ENCODE measurements at regions not wholly inside any gene's neighbourhood (a gene's known extent, or its start where the extent isn't known, plus 50 kb on each side); places are given as distances from the start of the nearest gene placed in this dataset.
"Not testable (repeated sequence)": the region's sequence is repeated elsewhere in the genome, so short reads cannot be mapped to it uniquely, and the experiment has no call there.

- DNase-seq (ENCODE audit: low spot score), result no peak
Measured at GRCh38 chr14:38973083-38973700, 129.8 kb downstream of the SEC23A start.

- no peak for DNase-seq (ENCODE audit: low spot score)
Measured at GRCh38 chr14:38972511-38972910, 130.5 kb downstream of the SEC23A start.

- no peak for DNase-seq (ENCODE audit: low spot score)
Measured at GRCh38 chr14:38971258-38971921, 131.6 kb downstream of the SEC23A start.

DNA sequence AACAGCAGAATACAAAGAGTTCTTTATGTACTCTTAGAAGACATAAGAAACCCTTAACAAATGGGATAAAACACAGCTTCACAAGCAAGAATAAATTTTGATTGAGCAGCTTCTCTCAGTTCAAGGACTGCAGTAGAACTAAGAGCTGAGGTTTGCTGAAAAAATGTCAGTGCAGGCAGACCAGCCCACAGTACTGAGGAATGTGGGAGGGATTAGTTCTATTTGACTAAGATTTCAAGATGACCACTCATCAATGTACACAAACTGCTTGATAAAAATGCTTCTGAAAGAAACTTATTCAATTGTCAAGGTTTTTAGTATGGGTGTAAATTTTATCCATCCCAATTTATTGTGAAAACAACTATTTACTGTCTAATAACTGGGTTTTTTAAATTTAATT lies 138.4 kb downstream of the SEC23A start:
- no peak for DNase-seq (ENCODE audit: low spot score)

DNA sequence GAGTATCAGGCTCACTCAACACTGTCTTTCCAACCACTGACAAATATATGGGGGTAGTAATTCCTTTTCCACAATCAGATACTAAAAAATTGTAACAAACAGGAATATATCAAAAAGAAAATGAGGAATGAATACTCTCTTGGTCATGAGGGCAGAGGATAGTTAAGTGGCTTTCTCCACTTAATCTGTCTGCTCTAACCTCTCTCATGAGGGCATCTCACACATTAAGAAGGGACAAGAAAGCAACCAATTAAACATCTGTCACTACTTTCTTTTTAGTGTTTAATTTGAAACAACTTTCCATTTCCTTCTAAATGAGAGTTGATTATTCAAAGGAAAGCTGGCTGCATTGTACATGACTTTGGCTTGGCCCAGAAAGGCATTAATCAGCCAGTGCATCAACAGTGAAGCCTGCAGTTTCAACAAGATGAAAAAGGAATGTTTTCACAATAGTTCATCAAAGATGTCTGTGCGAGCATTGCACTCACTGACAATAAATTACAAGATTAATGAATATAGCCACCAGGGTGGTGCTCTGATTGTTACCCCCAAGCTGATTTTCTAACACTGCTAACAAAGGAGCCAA lies 142.0 kb downstream of the SEC23A start:
- no peak for DNase-seq (ENCODE audit: low spot score)

DNA sequence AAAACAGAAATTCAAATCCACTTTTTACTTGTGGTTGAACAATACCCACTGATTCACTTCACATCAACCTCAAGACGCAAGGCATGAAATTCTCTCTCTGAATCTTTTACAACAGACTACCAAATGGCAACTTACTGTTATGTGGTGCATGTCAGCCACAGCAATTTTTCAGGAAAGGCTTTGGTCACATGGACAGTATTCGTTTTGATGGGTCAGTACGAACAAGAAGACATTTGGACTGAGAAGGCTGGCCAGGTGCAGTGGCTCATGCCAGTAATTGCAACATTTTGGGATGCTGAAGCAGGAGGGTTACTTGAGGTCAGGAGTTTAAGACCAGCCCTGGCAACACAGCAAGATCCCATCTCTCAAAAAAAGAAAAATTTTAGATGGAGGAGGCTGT lies 144.0 kb downstream of the SEC23A start:
- no peak for DNase-seq (ENCODE audit: low spot score)

DNA sequence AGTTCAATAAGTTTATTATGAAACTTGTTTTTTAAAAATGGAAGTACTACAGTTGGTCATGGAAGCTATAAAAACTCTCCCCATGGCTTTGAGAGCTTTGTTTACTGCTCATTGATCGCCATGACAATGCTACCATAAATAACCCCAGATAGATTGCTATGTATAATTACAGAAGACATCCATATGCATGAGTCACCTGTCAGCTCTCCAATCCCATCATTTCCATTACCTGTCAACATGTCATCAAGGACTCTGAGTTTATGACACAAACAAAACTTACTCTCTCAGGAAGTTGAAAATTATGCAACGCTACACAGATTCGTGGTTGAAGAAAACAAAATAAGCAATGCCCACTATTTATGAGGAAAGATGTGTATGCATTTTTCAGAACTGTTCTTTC lies 144.4 kb downstream of the SEC23A start:
- no peak for DNase-seq (ENCODE audit: low spot score)

GRCh38 chr14:38951451-38951850 lies 151.6 kb downstream of the SEC23A start:
- no peak for DNase-seq (ENCODE audit: low spot score)

DNA sequence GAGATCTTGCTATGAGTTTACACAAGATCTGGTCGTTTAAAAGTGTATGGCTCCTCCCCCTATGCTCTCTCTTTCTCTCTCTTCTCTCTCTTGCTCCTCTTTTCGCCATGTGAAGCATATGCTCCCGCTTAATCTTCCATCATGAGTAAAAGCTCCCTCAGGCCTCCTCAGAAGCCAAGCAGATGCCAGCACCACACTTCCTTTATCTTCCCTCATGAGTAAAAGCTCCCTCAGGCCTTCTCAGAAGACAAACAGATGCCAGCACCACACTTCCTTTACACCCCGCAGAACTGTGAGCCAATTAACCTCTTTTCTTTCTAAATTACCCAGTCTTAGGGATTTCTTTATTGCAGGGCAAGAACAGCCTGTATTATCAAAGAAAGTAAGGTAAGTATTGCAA lies 152.4 kb downstream of the SEC23A start:
- DNase-seq (ENCODE audit: low spot score), result no peak

- DNase-seq (ENCODE audit: low spot score), result no peak
Measured at GRCh38 chr14:38948576-38948975, 154.5 kb downstream of the SEC23A start.

- DNase-seq (ENCODE audit: low spot score), result no peak
Measured at GRCh38 chr14:38948171-38948570, 154.9 kb downstream of the SEC23A start.

- no peak for DNase-seq (ENCODE audit: low spot score)
Measured at GRCh38 chr14:38947343-38947742, 155.7 kb downstream of the SEC23A start.

DNA sequence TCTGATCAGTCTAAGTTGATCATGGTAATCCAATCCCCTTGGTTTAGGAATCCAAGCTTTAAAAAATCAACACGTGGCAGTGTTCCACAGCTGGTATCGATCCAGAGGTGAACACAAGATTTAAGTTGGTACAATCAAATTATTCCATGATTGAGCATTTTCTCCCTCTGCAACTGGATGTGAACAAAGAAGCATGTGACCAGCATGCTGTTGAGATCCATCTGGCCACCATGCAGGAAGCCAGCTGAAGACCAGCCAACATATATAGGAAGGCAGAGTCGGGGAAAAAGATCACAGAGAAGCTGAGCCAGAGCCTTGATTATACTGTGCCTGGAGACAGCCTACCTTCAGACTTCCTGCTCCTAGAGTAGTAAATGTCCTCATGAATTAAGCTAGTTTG lies 158.3 kb downstream of the SEC23A start:
- DNase-seq (ENCODE audit: low spot score), result no peak

GRCh38 chr14:38941488-38941887 lies 161.5 kb downstream of the SEC23A start:
- DNase-seq (ENCODE audit: low spot score), result no peak

GRCh38 chr14:38932653-38933000 lies 170.4 kb downstream of the SEC23A start:
- DNase-seq (ENCODE audit: low spot score), result not testable (repeated sequence)

DNA sequence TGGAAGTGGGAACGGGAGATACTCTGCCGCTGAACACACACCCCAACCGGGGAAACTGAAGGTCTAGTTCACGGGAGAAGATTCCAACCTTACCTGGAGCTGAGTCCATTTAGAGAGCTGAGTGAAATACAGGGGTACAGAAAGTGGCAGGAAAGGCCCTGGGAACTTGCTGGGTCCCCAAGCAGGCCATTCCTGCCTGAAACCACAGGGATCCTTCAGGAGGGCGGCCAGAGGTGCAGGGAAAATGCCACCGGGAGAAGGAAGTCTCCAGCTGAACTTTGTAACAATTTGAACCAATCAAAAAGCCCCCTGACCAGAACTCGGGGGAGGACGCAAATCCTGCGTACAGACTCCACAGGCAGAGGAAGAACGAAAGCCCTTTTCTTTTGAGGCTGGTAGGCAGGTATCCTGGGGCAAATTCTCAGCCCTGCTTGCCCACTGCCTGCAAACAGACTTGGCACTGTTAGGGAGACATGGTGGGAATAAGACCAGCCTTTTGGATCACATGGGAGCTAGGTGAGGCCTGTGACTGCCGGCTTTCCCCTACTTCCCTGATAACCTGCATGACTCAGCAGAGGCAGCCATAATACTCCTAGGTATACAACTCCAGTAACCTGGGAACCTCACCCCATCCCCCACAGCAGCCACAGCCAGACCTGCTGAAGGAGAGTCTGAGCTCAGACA lies 170.9 kb downstream of the SEC23A start:
- DNase-seq (ENCODE audit: low spot score), result no peak

DNA sequence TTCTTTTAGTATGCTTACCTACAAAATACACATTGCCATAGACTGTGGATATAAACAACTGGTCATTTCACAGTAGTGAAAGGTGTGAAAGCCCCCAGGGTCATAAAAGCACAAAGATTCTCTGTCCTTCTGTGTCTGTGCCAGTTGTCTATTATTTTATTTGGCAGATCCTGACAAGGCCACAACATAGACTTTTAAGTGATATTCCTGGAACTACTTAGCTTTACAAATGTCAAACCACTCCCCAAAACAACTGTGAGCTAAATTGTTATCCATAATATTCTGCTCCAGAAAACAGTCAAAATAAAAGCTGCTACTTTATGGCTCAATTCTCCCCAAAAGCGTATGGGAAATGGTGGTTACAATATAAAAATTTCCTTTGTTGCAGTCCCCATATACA lies 172.1 kb downstream of the SEC23A start:
- no peak for DNase-seq (ENCODE audit: low spot score)

- no peak for DNase-seq (ENCODE audit: low spot score)
Measured at GRCh38 chr14:38930022-38930421, 173.0 kb downstream of the SEC23A start.

- DNase-seq (ENCODE audit: low spot score), result no peak
Measured at GRCh38 chr14:38929416-38929815, 173.6 kb downstream of the SEC23A start.

DNA sequence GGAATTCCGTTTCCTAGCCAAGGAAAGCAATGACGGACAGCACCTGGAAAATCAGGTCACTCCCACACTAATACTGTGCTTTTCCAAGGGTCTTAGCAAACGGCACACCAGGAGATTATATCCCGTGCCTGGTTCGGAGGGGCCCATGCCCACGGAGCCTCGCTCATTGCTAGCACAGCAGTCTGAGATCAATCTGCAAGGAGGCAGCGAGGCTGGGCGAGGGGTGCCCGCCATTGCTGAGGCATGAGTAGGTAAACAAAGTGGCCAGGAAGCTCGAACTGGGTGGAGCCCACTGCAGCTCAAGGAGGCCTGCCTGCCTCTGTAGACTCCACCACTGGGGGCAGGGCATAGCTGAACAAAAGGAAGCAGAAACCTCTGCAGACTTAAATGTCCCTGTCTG lies 181.1 kb downstream of the SEC23A start:
- not testable (repeated sequence) for DNase-seq (ENCODE audit: low spot score)

DNA sequence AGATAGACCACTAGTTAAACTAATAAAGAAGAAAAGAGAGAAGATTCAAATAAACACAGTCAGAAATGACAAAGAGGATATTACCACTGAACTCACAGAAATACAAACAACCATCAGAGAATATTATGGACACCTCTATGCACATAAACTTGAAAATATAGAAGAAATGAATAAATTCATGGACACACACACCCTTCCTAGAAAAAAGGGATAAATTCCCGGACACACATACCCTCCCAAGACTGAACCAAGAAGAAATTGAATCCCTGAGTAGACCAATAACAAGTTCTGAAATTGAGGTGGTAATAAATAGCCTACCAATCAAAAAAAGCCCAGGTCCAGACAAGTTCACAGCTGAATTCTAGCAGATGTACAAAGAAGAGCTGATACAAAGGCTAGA lies 187.9 kb downstream of the SEC23A start:
- no peak for DNase-seq (ENCODE audit: low spot score)

DNA sequence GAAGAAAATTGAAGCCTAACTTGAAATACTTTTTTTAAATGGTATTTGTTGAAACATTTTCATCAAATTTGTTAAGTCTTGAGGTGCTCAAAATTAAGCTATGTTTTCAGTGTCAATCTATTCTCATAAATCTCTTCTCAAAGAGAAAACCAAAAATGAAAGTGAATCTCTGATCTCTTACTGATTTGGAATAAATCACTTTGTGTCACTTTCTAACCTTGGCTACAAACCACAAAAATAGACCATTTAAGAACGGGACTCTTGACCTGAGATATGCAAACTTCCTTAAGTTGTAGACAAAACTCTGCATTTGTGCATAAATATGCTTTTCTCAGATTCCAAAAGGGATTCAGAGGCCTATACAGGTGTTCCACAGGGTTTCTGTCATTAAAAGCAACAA lies 192.9 kb downstream of the SEC23A start:
- DNase-seq (ENCODE audit: low spot score), result no peak

DNA sequence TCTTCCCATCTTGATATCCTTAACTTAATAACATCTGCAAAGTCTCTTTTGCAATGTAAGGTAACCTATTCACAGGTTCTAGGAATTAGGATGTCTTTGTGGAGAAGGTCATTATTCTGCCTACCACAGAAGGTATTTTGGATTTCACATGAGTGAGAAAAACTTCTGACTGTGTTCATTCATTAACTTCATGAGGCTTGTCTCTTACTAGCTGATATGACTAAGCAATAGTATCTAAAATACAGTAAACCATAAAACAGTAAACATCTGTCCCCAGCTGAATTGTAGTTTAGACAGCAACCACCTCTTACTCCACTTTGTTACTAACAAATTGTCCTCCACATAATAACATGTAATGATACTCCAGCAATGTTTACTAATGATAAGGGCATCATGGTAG lies 198.1 kb downstream of the SEC23A start:
- no peak for DNase-seq (ENCODE audit: low spot score)

All from CD4-positive, alpha-beta T cell treated with Interleukin-2 at 100 ng/mL for 4 hours (primary cell).